ENCODE measurements at regions not wholly inside any gene's neighbourhood (a gene's known extent, or its start where the extent isn't known, plus 50 kb on each side); places are given as distances from the start of the nearest gene placed in this dataset.

DNA sequence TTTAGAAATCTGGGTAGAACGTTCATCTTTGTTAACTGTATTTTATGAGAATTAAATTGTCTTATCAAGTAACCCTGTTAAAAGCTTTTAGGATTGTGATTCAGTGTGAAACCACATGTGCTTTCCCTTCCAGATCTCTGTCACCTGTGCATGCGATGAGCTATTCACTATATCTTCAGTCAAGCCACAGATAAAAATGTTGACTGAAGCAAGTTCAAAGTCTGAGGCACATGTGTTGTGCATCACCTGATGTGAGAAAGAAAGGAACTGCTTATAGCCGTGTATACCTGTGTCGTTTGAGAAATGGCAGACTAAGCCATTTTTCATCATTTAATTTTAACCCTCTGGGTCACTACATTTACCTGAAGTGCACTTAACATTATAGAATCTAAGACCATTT is 1088.9 kb upstream of the TENM4 start:
- in situ Hi-C loops (cut with MboI; ENCODE audit: low sequenced_read_pairs in 4 of 4): no loop called here
- Histone ChIP-seq H3K27me3 (no peaks in the 10 kb centered on the region), H3K4me3 (no peak overlapping the region), H3K9me3 (no peaks in the 10 kb centered on the region), H3K4me1 (no peaks in the 10 kb centered on the region), H3K27ac (no peak overlapping the region), H3K36me3 (no peaks in the 10 kb centered on the region)
- no peak for ATAC-seq
- DNase-seq: no peak
- intact Hi-C loops (cut with DNase I; ENCODE audit: low total_unique reads): no loop called here
- TF ChIP-seq CTCF (IDR thresholded peaks at IDR 0.05 in 4 of 5, conservative IDR thresholded peaks at IDR 0.05 in 1 of 5) (no peak), POLR2A (IDR thresholded peaks at IDR 0.05) (no peak)

DNA sequence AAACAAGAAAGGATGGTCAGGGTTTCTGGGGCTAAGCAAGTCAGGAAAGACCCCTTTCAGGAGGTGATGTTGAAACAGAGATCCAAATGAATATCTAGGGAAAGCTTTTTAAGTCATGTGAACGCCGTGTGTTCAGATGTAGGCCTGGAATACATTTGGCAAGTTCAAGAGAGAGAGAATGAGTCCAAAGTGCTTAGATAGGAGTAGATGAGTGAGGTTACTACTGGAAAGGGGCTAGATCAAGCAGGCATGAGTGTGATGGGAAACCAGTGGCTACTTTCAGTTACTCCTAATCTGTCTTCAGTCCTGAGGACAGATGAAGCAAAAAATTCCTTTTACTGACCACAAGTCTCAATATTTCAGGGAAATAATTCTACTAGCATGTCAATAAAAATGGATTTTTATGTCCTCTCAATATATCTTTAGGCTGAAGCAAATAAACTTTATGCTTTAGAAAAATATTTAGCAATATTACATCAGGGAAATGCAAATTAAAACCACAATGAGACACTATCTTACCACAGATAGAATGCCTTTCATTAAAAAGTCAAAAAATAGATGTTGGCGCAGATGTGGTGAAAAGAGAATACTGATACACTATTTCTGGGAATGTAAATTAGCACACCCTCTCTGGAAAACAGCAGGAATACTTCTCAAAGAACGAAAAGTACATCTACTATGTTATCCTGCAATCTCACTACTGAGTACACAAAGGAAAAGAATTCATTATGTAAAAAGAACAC is 1085.0 kb upstream of the TENM4 start:
- TF ChIP-seq POLR2A (IDR thresholded peaks at IDR 0.05) (no peak), CTCF (IDR thresholded peaks at IDR 0.05 in 4 of 5, conservative IDR thresholded peaks at IDR 0.05 in 1 of 5) (no peak)
- in situ Hi-C loops (cut with MboI; ENCODE audit: low sequenced_read_pairs in 4 of 4) (no loop called here), intact Hi-C loops (cut with DNase I; ENCODE audit: low total_unique reads) (no loop called here)
- Histone ChIP-seq H3K4me1 (no peaks in the 10 kb centered on the region), H3K36me3 (no peaks in the 10 kb centered on the region), H3K27ac (no peak overlapping the region), H3K9me3 (no peaks in the 10 kb centered on the region), H3K27me3 (no peaks in the 10 kb centered on the region), H3K4me3 (no peak overlapping the region)
- no peak for DNase-seq
- no peak for ATAC-seq

DNA sequence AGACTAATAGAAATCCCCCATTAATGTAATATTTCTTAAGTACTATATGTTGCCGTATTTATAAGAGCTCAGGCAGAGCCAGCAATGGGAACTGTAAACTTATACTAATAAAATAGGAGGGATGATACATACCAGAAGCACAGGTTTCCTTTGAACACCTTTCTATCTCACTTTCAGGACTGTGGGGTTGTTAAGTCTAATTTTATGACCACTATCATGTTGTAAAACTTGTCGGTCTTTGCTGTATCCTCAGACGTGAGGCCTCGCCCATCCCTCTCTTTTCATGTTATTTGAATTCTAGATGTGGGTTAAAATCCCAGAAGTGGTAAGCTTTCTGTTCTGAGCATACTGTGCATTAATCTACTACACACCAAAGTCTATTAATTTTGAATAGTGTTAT is 1083.5 kb upstream of the TENM4 start:
- Histone ChIP-seq H3K4me3 (no peak overlapping the region), H3K9me3 (no peaks in the 10 kb centered on the region), H3K36me3 (no peaks in the 10 kb centered on the region), H3K27ac (no peak overlapping the region), H3K27me3 (no peaks in the 10 kb centered on the region), H3K4me1 (no peaks in the 10 kb centered on the region)
- in situ Hi-C loops (cut with MboI; ENCODE audit: low sequenced_read_pairs in 4 of 4) (no loop called here), intact Hi-C loops (cut with DNase I; ENCODE audit: low total_unique reads) (no loop called here)
- TF ChIP-seq POLR2A (IDR thresholded peaks at IDR 0.05) (no peak), CTCF (IDR thresholded peaks at IDR 0.05 in 4 of 5, conservative IDR thresholded peaks at IDR 0.05 in 1 of 5) (no peak)
- no peak for DNase-seq
- ATAC-seq: no peak

- no peak overlapping the region for H3K27ac ChIP-seq
- H3K36me3 ChIP-seq: no peaks in the 10 kb centered on the region
- DNase-seq (no peak), ATAC-seq (no peak)
- H3K9me3 ChIP-seq: no peaks in the 10 kb centered on the region
- no peaks in the 10 kb centered on the region for H3K4me1 ChIP-seq
- in situ Hi-C loops (cut with MboI; ENCODE audit: low sequenced_read_pairs in 4 of 4): no loop called here
- no peak for TF ChIP-seq CTCF (IDR thresholded peaks at IDR 0.05 in 4 of 5, conservative IDR thresholded peaks at IDR 0.05 in 1 of 5)
- TF ChIP-seq POLR2A (IDR thresholded peaks at IDR 0.05): no peak
- H3K4me3 ChIP-seq: no peak overlapping the region
- intact Hi-C loops (cut with DNase I; ENCODE audit: low total_unique reads): no loop called here
- no peaks in the 10 kb centered on the region for H3K27me3 ChIP-seq
Measured at GRCh38 chr11:80523057-80523456, 1082.2 kb upstream of the TENM4 start.

DNA sequence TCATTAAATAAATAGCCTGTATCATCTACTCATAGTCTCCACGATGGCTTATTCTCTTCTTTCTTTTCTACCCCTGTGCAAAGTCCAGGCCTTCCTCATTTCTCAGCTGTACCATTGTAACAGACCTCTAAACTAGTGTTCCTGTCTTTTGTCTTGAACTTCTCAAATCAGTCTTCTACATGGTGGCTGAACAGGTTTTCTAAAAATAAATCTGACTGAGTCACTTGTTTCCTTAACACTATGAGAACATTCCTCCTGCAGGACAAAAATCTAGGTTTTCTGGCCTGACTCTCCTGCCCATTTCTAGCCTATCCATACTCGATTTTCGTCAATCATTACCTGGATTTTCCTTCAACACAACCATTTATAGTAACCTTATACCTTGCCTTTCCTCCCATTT is 1080.8 kb upstream of the TENM4 start:
- no peaks in the 10 kb centered on the region for H3K27me3 ChIP-seq
- ATAC-seq: no peak
- H3K4me3 ChIP-seq: no peak overlapping the region
- in situ Hi-C loops (cut with MboI; ENCODE audit: low sequenced_read_pairs in 4 of 4) (no loop called here), intact Hi-C loops (cut with DNase I; ENCODE audit: low total_unique reads) (no loop called here)
- TF ChIP-seq CTCF (IDR thresholded peaks at IDR 0.05 in 4 of 5, conservative IDR thresholded peaks at IDR 0.05 in 1 of 5): no peak
- TF ChIP-seq POLR2A (IDR thresholded peaks at IDR 0.05): no peak
- no peaks in the 10 kb centered on the region for H3K36me3 ChIP-seq
- no peaks in the 10 kb centered on the region for H3K9me3 ChIP-seq
- no peak overlapping the region for H3K27ac ChIP-seq
- no peaks in the 10 kb centered on the region for H3K4me1 ChIP-seq
- no peak for DNase-seq

All from gastrocnemius medialis (tissue), 4 donors.